H9 (cell line): ENCODE measurements at regions not wholly inside any gene's neighbourhood (a gene's known extent, or its start where the extent isn't known, plus 50 kb on each side); places are given as distances from the start of the nearest gene placed in this dataset.

ENCODE experiments used
- DNase-seq: peaks from one replicate; pipeline ENCODE4 v3.0.0-alpha.2; 2017
- H2AFZ ChIP-seq: one replicate; pipeline ENCODE4 v1.6.1; 2013; ENCODE audit warnings: mild to moderate bottlenecking, low read length, control low read depth, moderate library complexity
- H2AK5ac ChIP-seq: 2 replicates; pipeline ENCODE4 v1.6.1; 2013; ENCODE audit warnings: low read length, control low read depth, mixed read lengths; ENCODE audit not compliant: insufficient read length
- H2BK120ac ChIP-seq: one replicate; pipeline ENCODE4 v1.6.1; 2013; ENCODE audit warnings: low read depth, mild to moderate bottlenecking, low read length, control low read depth, inconsistent platforms; ENCODE audit not compliant: poor library complexity, severe bottlenecking
- H2BK12ac ChIP-seq: 2 replicates; pipeline ENCODE4 v1.6.1; 2013; ENCODE audit warnings: low read length, control low read depth, mixed read lengths, low read depth; ENCODE audit not compliant: insufficient read length
- H2BK15ac ChIP-seq: 2 replicates; pipeline ENCODE4 v1.6.1; 2013; ENCODE audit warnings: low read depth, low read length, control low read depth
- H2BK20ac ChIP-seq: one replicate; pipeline ENCODE4 v1.6.1; 2013; ENCODE audit warnings: low read depth, mild to moderate bottlenecking, low read length, control low read depth, inconsistent platforms; ENCODE audit not compliant: poor library complexity, severe bottlenecking
- H2BK5ac ChIP-seq: 2 replicates; pipeline ENCODE4 v1.6.1; 2013; ENCODE audit warnings: low read length, control low read depth, mixed read lengths; ENCODE audit not compliant: insufficient read length
- H3K14ac ChIP-seq: 2 replicates; pipeline ENCODE4 v1.6.1; 2013; ENCODE audit warnings: low read length, control low read depth; ENCODE audit not compliant: insufficient read depth
- H3K18ac ChIP-seq: 2 replicates; pipeline ENCODE4 v1.6.1; 2013; ENCODE audit warnings: low read depth, mild to moderate bottlenecking, mixed read lengths, low read length, control low read depth; ENCODE audit not compliant: insufficient read length
- H3K23ac ChIP-seq: 2 replicates; pipeline ENCODE4 v1.6.1; 2013; ENCODE audit warnings: low read length, control low read depth, mixed read lengths, low read depth; ENCODE audit not compliant: insufficient read length
- H3K23me2 ChIP-seq: 2 replicates; pipeline ENCODE4 v1.6.1; 2013; ENCODE audit warnings: low read depth, mild to moderate bottlenecking, mixed read lengths, low read length, control low read depth; ENCODE audit not compliant: insufficient read length, poor library complexity, severe bottlenecking
- H3K27ac ChIP-seq: 2 replicates; pipeline ENCODE4 v1.5.1; 2013; ENCODE audit warnings: low read length, control low read depth, mixed read lengths, low read depth; ENCODE audit not compliant: insufficient read length
- H3K27me3 ChIP-seq: 2 replicates; pipeline ENCODE4 v1.6.1; 2013; ENCODE audit warnings: low read length, control low read depth, inconsistent platforms; ENCODE audit not compliant: insufficient read depth
- H3K4ac ChIP-seq: 2 replicates; pipeline ENCODE4 v1.6.1; 2013; ENCODE audit warnings: low read depth, mild to moderate bottlenecking, control low read depth, inconsistent platforms, low read length, moderate library complexity
- H3K4me1 ChIP-seq: 2 replicates; pipeline ENCODE4 v1.6.1; 2013; ENCODE audit warnings: low read length, control low read depth, inconsistent platforms; ENCODE audit not compliant: insufficient read depth
- H3K4me2 ChIP-seq: 2 replicates; pipeline ENCODE4 v1.6.1; 2013; ENCODE audit warnings: low read length, control low read depth, mixed read lengths; ENCODE audit not compliant: insufficient read length, insufficient read depth
- H3K56ac ChIP-seq: 2 replicates; pipeline ENCODE4 v1.6.1; 2013; ENCODE audit warnings: low read depth, mild to moderate bottlenecking, mixed read lengths, low read length, control low read depth; ENCODE audit not compliant: insufficient read length
- H3K79me1 ChIP-seq: 2 replicates; pipeline ENCODE4 v1.6.1; 2013; ENCODE audit warnings: low read depth, mild to moderate bottlenecking, moderate library complexity, low read length, control low read depth, inconsistent platforms; ENCODE audit not compliant: insufficient read depth, poor library complexity, severe bottlenecking
- H3K79me2 ChIP-seq: 2 replicates; pipeline ENCODE4 v1.6.1; 2013; ENCODE audit warnings: low read length, control low read depth, inconsistent platforms; ENCODE audit not compliant: insufficient read depth
- H3K9ac ChIP-seq: 2 replicates; pipeline ENCODE4 v1.6.1; 2013; ENCODE audit warnings: low read length, control low read depth, mixed read lengths; ENCODE audit not compliant: insufficient read length; ENCODE audit errors: extremely low read depth
- H3K9me3 ChIP-seq: one replicate; pipeline ENCODE4 v1.6.1; 2013; ENCODE audit warnings: low read depth, low read length, inconsistent platforms; ENCODE audit not compliant: control insufficient read depth
- H3T11ph ChIP-seq: one replicate; pipeline ENCODE4 v1.6.1; 2013; ENCODE audit warnings: mild to moderate bottlenecking, low read length, control low read depth, inconsistent platforms
- H4K20me1 ChIP-seq: one replicate; pipeline ENCODE4 v1.6.1; 2013; ENCODE audit not compliant: control insufficient read depth, insufficient read length, insufficient read depth
- H4K5ac ChIP-seq: 2 replicates; pipeline ENCODE4 v1.6.1; 2013; ENCODE audit warnings: low read depth, mild to moderate bottlenecking, mixed read lengths, low read length, control low read depth; ENCODE audit not compliant: insufficient read length
- H4K8ac ChIP-seq: replicated peaks from 2 replicates; pipeline ENCODE4 v1.6.1; 2013; ENCODE audit warnings: low read length, control low read depth, mixed read lengths, low read depth; ENCODE audit not compliant: insufficient read length
- H4K91ac ChIP-seq: 2 replicates; pipeline ENCODE4 v1.6.1; 2013; ENCODE audit warnings: low read depth, mild to moderate bottlenecking, moderate library complexity, mixed read lengths, low read length, control low read depth; ENCODE audit not compliant: insufficient read length
- H3K27ac Mint-ChIP-seq, 3 experiments: 2 replicates in 2 of 3; 3 replicates in 1 of 3; pipeline ENCODE4 v1.8.0; 2020 to 2021; ENCODE audit warnings: mixed read lengths in 3 of 3, mild to moderate bottlenecking in 1 of 3, moderate library complexity in 1 of 3
- H3K27me3 Mint-ChIP-seq: 2 replicates; pipeline ENCODE4 v1.8.0; 2021; ENCODE audit warnings: low read depth, mild to moderate bottlenecking, moderate library complexity, mixed read lengths
- H3K36me3 Mint-ChIP-seq, 3 experiments: 2 replicates in 2 of 3; 3 replicates in 1 of 3; pipeline ENCODE4 v1.8.0; 2020 to 2021; ENCODE audit warnings: low read depth in 3 of 3, mixed read lengths in 3 of 3; ENCODE audit not compliant: insufficient read depth in 1 of 3
- H3K4me1 Mint-ChIP-seq, 2 experiments: 2 replicates each; pipeline ENCODE4 v1.8.0; 2020; ENCODE audit warnings: mixed read lengths in 2 of 2
- H3K4me3 Mint-ChIP-seq, 2 experiments: 2 replicates in 1 of 2; 3 replicates in 1 of 2; pipeline ENCODE4 v1.8.0; 2020 to 2021; ENCODE audit warnings: mild to moderate bottlenecking in 2 of 2, mixed read lengths in 2 of 2, moderate library complexity in 1 of 2
- H3K9me3 Mint-ChIP-seq, 2 experiments: 2 replicates in 1 of 2; 3 replicates in 1 of 2; pipeline ENCODE4 v1.8.0; 2020; ENCODE audit warnings: mild to moderate bottlenecking in 2 of 2, mixed read lengths in 2 of 2, moderate library complexity in 1 of 2
- CTCF ChIP-seq: fragments of 200-600 bp; sonication (generic); conservative IDR thresholded peaks from 3 replicates; pipeline ENCODE4 v1.8.0; 2021; ENCODE audit warnings: antibody characterized with exemption, mild to moderate bottlenecking
- WGBS: extraction: QIAGEN DNeasy Blood & Tissue Kit; methylation state at CpG from one replicate; pipeline ENCODE4 v1.1.7; 2013; ENCODE audit warnings: missing lambda C conversion rate, low lambda C conversion rate, mixed read lengths; ENCODE audit not compliant: insufficient read length; ENCODE audit errors: extremely low coverage; 5-methylcytosine and 5-hydroxymethylcytosine counted together

GRCh38 chr4:184898793-184899192 lies 73.0 kb upstream of the ACSL1 start:
- Histone ChIP-seq H3K79me1 (no peaks in the 10 kb centered on the region), H4K5ac (no peak overlapping the region), H4K8ac (no peak overlapping the region), H2BK12ac (no peak overlapping the region), H2AFZ (no peak overlapping the region), H3K4me1 (no peaks in the 10 kb centered on the region), H3K9me3 (no peaks in the 10 kb centered on the region), H3K4me2 (no peak overlapping the region), H2BK120ac (no peak overlapping the region), H3K27me3 (no peaks in the 10 kb centered on the region), H2AK5ac (no peak overlapping the region), H2BK20ac (no peak overlapping the region), H2BK5ac (no peak overlapping the region), H3T11ph (no peak overlapping the region), H3K56ac (no peak overlapping the region), H3K9ac (no peak overlapping the region), H4K20me1 (no peaks in the 10 kb centered on the region), H3K14ac (no peak overlapping the region), H3K23me2 (no peaks in the 10 kb centered on the region), H3K27ac (no peak overlapping the region), H3K18ac (no peak overlapping the region), H3K23ac (no peak overlapping the region), H2BK15ac (no peak overlapping the region), H3K79me2 (no peaks in the 10 kb centered on the region), H4K91ac (no peak overlapping the region), H3K4ac (no peak overlapping the region)
- H3K27me3 Mint-ChIP-seq, result no peaks in the 10 kb centered on the region; the same call in 1 of the 2 replicates
- WGBS, result no CpG with 5 or more reads among the region's 5 CpGs
- H3K9me3 Mint-ChIP-seq, result no peaks in the 10 kb centered on the region; a peak in 1 of 5 replicates
- H3K4me1 Mint-ChIP-seq, result peaks cover 5% of the 10 kb centered on the region in 2 experiments; a peak in 2 of 4 replicates
- no peak for DNase-seq
- no peak overlapping the region for H3K4me3 Mint-ChIP-seq
- no peaks in the 10 kb centered on the region; a peak in 1 of 7 replicates for H3K36me3 Mint-ChIP-seq
- H3K27ac Mint-ChIP-seq, result no peak overlapping the region
- TF ChIP-seq CTCF, result no peak
